Activated CD4-positive, alpha-beta T cell treated with anti-CD3 and anti-CD28 coated beads, Interleukin-2, Interleukin-4, amounts not matched to agents 100 ng/mL and 50 ng/mL, durations not matched to agents 16 hours and 8 hours (primary cell): ENCODE measurements at regions not wholly inside any gene's neighbourhood (a gene's known extent, or its start where the extent isn't known, plus 50 kb on each side); places are given as distances from the start of the nearest gene placed in this dataset.

Experiments used
- DNase-seq: peaks from one replicate; pipeline ENCODE4 v3.0.0-alpha.2; 2020; ENCODE audit warnings: low spot score

GRCh38 chr18:40440088-40440487 is 1514.9 kb upstream of the PIK3C3 start:
- no peak for DNase-seq

- DNase-seq = no peak
Measured at GRCh38 chr18:40437517-40437916, 1517.5 kb upstream of the PIK3C3 start.

DNA sequence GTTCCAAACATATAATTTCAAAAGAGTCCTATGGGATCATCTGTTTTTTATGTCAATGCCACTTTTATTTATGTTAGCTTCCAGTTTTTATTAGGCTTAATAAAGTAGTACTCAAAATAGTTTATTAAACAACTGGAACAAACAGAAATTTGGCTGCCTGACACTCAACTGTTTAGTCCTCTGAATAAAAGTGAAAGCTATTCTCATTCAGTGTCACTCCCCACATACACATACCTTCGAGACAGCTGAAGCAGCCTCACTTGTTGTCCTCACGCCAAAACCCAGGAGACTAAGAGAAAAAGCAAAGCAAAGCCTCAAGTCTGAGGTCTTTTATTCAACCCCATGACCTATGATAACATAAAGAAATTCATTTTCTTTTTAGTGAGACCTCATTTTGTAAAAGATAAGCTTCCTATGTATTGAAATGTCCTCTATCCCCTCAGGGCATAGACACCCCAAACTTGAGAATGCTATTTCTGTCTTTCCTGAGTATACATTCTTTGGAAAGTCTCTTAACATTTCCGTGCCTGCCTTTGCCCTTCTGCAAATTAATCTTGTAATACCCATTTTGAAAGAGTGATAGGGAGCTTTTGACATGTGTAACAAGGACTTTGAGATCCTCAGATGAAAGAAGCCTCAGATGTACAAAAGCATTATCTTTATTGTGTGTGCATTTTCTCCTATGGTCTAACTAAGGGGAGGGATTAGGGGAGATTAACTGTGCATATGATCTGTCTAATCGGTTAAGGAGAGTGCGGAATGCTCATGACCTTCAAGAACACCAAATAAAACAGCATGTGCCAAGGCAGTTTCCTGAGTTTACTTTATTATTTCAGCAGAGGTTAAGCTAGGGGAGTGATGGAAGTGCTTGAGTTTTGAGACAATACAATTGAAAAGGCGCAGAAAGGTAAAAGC is 1523.7 kb upstream of the PIK3C3 start:
- DNase-seq = no peak

- DNase-seq = no peak
Measured at GRCh38 chr18:40423291-40423690, 1531.7 kb upstream of the PIK3C3 start.

- no peak for DNase-seq
Measured at GRCh38 chr18:40420675-40421074, 1534.4 kb upstream of the PIK3C3 start.

DNA sequence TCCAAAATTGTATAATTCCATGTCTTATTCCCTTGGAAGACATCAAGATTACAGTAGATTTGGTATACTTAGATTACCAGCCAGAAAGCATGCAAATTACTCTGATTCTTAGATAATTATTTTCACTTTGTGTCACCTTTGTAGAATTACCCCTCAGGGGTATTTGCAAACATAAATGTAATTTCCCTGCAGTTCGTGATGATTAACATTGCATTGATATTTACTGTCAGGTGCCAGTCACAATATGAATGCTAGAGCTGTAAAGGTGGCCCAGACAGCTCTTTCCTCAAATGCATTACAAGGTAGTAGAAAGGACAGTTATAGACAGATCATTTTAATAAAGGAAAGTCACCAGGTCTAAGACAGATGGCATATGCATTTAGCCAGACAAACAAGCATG is 1537.5 kb upstream of the PIK3C3 start:
- DNase-seq = no peak

DNA sequence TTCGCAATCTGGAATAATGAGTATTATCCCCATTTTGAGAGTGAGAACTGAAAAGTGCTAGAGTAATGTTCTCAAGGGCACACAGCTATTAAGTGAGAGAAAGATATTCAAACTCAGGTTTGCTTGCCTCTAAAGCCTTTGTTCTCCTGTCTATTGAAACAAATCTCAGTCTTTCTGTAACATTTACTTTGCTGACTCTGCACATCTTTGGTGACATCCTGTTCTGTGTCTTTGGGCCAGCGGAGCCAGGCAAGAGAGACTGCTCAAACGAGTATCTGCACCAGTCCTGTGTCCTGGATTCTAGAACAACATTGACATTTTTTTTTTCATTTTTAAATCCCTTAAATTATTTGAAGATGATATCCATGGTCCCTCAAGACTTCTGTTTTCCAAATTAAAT is 1539.2 kb upstream of the PIK3C3 start:
- no peak for DNase-seq

GRCh38 chr18:40415176-40415791 is 1539.8 kb upstream of the PIK3C3 start:
- DNase-seq = no peak

GRCh38 chr18:40414155-40414754 is 1540.8 kb upstream of the PIK3C3 start:
- DNase-seq = no peak

DNA sequence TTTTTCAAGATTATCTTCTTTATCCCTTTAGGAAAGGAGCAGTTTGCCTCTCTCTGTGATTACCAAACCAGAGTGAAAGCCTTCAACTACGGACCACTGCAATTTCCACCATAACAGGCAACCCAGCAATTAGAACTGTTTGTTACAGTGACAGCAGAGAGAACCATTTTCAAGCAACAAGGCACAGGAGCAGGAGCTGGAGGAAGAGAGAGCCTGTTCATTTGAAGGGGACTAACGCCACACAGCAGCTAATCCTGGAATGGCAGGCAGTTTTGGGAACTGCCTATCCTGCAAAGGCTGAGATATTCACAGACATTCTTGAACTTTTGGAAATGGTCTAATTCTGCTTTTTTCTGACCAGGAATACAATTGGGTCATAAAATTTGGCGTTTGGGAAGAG is 1541.9 kb upstream of the PIK3C3 start:
- no peak for DNase-seq

DNA sequence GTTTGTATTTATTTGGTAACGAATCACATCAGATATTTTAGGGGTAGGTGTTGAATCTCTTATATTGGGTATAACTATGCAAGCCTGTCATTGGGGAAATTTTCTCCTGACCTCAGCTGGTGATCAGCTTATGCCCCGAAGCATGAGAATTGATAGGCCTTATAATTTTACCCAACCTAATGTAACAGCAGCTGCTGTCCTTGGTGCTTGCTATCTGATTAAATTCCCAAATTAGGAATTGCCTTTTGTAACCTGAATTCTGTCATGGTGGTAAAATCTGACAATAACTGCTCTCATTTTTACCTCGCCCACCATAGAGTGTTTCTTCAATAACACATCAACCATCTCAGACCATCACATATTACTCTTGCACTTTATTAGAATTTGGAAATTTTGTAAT is 1542.6 kb upstream of the PIK3C3 start:
- no peak for DNase-seq

GRCh38 chr18:40407909-40408308 is 1547.1 kb upstream of the PIK3C3 start:
- no peak for DNase-seq

DNA sequence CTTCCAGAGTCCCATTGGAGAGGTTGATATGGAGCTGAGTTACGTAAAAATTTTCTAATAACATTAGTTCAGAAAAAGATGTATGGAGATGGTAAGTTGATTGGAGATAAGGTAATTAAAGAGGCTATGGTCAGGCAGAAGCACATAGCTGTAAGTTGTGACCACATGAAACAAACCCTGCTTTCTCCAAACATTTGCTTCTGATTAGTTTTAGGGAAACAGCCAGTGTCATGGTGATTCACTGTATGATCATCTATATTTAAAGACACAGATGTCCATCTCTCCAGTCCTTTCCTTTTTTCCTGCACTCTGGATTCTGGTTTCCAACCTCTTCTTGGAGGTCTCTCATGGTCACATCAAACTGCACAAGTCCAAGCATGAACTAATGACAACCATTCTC is 1550.8 kb upstream of the PIK3C3 start:
- no peak for DNase-seq

DNA sequence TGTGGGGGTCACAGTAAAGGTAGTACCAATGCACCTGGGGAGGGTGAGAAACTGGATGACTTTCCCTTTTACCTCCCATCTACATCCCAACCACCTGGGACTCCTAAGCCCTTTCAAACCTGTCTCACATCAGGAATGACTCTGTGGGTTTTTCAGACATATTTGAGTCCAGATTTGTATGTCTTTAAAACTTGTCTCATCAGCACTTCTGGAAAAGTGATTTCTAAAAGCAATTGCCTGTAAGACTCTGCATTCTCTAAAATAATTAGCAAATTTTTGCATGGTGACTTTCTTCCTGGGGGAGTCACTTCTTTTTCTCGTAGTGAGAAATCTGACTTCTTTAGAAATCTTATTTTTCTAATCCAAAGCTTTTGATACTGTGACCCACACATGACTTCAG is 1553.0 kb upstream of the PIK3C3 start:
- DNase-seq = no peak

GRCh38 chr18:40388121-40388520 is 1566.9 kb upstream of the PIK3C3 start:
- DNase-seq = no peak

GRCh38 chr18:40387130-40387787 is 1567.8 kb upstream of the PIK3C3 start:
- no peak for DNase-seq

GRCh38 chr18:40382197-40382596 is 1572.8 kb upstream of the PIK3C3 start:
- no peak for DNase-seq

GRCh38 chr18:40380686-40381439 is 1574.2 kb upstream of the PIK3C3 start:
- no peak for DNase-seq

GRCh38 chr18:40375837-40376236 is 1579.2 kb upstream of the PIK3C3 start:
- no peak for DNase-seq

- no peak for DNase-seq
Measured at GRCh38 chr18:40371673-40372072, 1583.4 kb upstream of the PIK3C3 start.

DNA sequence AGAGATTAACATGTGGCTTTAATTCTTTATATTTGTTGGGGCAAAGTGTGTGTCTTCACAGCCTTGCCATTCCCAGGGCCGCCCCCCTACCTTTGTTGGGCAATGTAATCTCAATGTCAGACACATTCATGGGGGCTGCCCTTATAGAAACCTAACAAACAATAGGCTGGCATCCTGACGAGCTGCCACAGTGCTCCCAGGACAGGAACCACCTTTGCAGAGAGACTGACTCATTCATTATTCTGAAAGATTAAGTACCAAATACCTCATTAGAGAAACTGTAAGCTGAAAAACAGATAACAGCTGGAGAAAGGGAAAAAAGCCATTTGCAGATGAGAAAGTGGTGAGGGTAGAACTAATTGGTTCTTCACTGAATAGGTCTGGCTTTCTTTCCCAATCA is 1587.5 kb upstream of the PIK3C3 start:
- no peak for DNase-seq

DNA sequence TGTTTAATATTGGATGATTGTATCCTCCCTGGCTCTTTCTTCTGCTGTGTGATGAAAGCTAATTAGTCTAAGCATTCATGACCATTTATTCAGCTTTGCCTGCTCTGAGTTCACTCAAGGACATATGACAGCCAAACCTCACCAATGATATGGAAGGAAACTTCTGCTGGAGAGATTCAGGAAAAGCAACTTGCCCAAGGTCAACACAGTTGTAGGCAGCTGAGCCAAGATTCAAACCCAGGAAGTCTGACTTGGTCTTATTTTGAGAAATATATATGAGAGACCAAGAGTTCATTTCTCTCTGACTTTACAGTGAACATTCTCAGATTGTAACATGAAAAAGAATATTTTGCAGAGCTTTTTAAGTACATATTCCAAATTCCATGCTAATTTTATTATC is 1588.5 kb upstream of the PIK3C3 start:
- DNase-seq = no peak
